ENCODE measurements at regions not wholly inside any gene's neighbourhood (a gene's known extent, or its start where the extent isn't known, plus 50 kb on each side); places are given as distances from the start of the nearest gene placed in this dataset.

GRCh38 chr13:61696676-61697075, 281.0 kb upstream of the PCDH20 start:
- H3K27ac ChIP-seq (ENCODE audit: low read depth): no peak overlapping the region
- WGBS: 41% methylated on average over 5 of the region's 5 CpGs

GRCh38 chr13:61695147-61695546, 279.5 kb upstream of the PCDH20 start:
- no peak overlapping the region for H3K27ac ChIP-seq (ENCODE audit: low read depth)
- 93% methylated on average over 2 of the region's 2 CpGs for WGBS
- H3K4me1 ChIP-seq (ENCODE audit: insufficient read depth): no peaks in the 10 kb centered on the region
- no peak for DNase-seq (ENCODE audit: extremely low spot score)
- H3K4me3 ChIP-seq (ENCODE audit: low read depth, low read length): no peak overlapping the region
- no peaks in the 10 kb centered on the region for H3K36me3 ChIP-seq (ENCODE audit: insufficient read depth)

More at GRCh38 chr13:61696676-61697075, 281.0 kb upstream of the PCDH20 start:
- Histone ChIP-seq H3K4me3 (ENCODE audit: low read depth, low read length) (no peak overlapping the region), H3K36me3 (ENCODE audit: insufficient read depth) (no peaks in the 10 kb centered on the region), H3K4me1 (ENCODE audit: insufficient read depth) (no peaks in the 10 kb centered on the region)
- no peak for DNase-seq (ENCODE audit: extremely low spot score)

GRCh38 chr13:61692691-61693090, 277.0 kb upstream of the PCDH20 start:
- H3K4me3 ChIP-seq (ENCODE audit: low read depth, low read length): no peak overlapping the region
- DNase-seq (ENCODE audit: extremely low spot score): no peak
- no peaks in the 10 kb centered on the region for H3K4me1 ChIP-seq (ENCODE audit: insufficient read depth)
- no peaks in the 10 kb centered on the region for H3K36me3 ChIP-seq (ENCODE audit: insufficient read depth)
- H3K27ac ChIP-seq (ENCODE audit: low read depth): no peak overlapping the region

- Histone ChIP-seq H3K27ac (ENCODE audit: low read depth) (no peak overlapping the region), H3K4me3 (ENCODE audit: low read depth, low read length) (no peak overlapping the region), H3K4me1 (ENCODE audit: insufficient read depth) (no peaks in the 10 kb centered on the region), H3K36me3 (ENCODE audit: insufficient read depth) (no peaks in the 10 kb centered on the region)
- WGBS: 61% methylated on average over 2 of the region's 2 CpGs
- DNase-seq (ENCODE audit: extremely low spot score): no peak
These were observed 270.0 kb upstream of the PCDH20 start for GRCh38 chr13:61685682-61686012.

- H3K4me3 ChIP-seq (ENCODE audit: low read depth, low read length): no peak overlapping the region
- no peaks in the 10 kb centered on the region for H3K36me3 ChIP-seq (ENCODE audit: insufficient read depth)
- DNase-seq (ENCODE audit: extremely low spot score): no peak
- H3K4me1 ChIP-seq (ENCODE audit: insufficient read depth): no peaks in the 10 kb centered on the region
- WGBS: 87% methylated on average over 4 of the region's 4 CpGs
- H3K27ac ChIP-seq (ENCODE audit: low read depth): no peak overlapping the region
These were observed 269.5 kb upstream of the PCDH20 start for GRCh38 chr13:61684976-61685681.

- 37% methylated on average over 4 of the region's 4 CpGs for WGBS
- H3K36me3 ChIP-seq (ENCODE audit: insufficient read depth): no peaks in the 10 kb centered on the region
- H3K4me1 ChIP-seq (ENCODE audit: insufficient read depth): no peaks in the 10 kb centered on the region
- H3K27ac ChIP-seq (ENCODE audit: low read depth): no peak overlapping the region
- H3K4me3 ChIP-seq (ENCODE audit: low read depth, low read length): no peak overlapping the region
- no peak for DNase-seq (ENCODE audit: extremely low spot score)
These were observed 257.1 kb upstream of the PCDH20 start for GRCh38 chr13:61672756-61673155.

GRCh38 chr13:61670384-61671161, 254.9 kb upstream of the PCDH20 start:
- H3K36me3 ChIP-seq (ENCODE audit: insufficient read depth): no peaks in the 10 kb centered on the region
- H3K27ac ChIP-seq (ENCODE audit: low read depth): no peak overlapping the region
- H3K4me1 ChIP-seq (ENCODE audit: insufficient read depth): no peaks in the 10 kb centered on the region
- no peak for DNase-seq (ENCODE audit: extremely low spot score)
- 96% methylated on average over 19 of the region's 19 CpGs for WGBS
- no peak overlapping the region for H3K4me3 ChIP-seq (ENCODE audit: low read depth, low read length)

GRCh38 chr13:61664801-61665705, 249.4 kb upstream of the PCDH20 start:
- 75% methylated on average over 11 of the region's 11 CpGs for WGBS
- DNase-seq (ENCODE audit: extremely low spot score): no peak

GRCh38 chr13:61654481-61654880, 238.8 kb upstream of the PCDH20 start:
- no peak overlapping the region for H3K4me3 ChIP-seq (ENCODE audit: low read depth, low read length)
- no peak overlapping the region for H3K27ac ChIP-seq (ENCODE audit: low read depth)
- DNase-seq (ENCODE audit: extremely low spot score): no peak
- no peaks in the 10 kb centered on the region for H3K36me3 ChIP-seq (ENCODE audit: insufficient read depth)
- no peaks in the 10 kb centered on the region for H3K4me1 ChIP-seq (ENCODE audit: insufficient read depth)
- WGBS: 76% methylated on average over 2 of the region's 2 CpGs

More at GRCh38 chr13:61664801-61665705, 249.4 kb upstream of the PCDH20 start:
- no peak overlapping the region for H3K4me3 ChIP-seq (ENCODE audit: low read depth, low read length)
- no peaks in the 10 kb centered on the region for H3K36me3 ChIP-seq (ENCODE audit: insufficient read depth)
- H3K27ac ChIP-seq (ENCODE audit: low read depth): no peak overlapping the region
- no peaks in the 10 kb centered on the region for H3K4me1 ChIP-seq (ENCODE audit: insufficient read depth)

- no peaks in the 10 kb centered on the region for H3K4me1 ChIP-seq (ENCODE audit: insufficient read depth)
- 43% methylated on average over 2 of the region's 2 CpGs for WGBS
- no peak for DNase-seq (ENCODE audit: extremely low spot score)
- no peaks in the 10 kb centered on the region for H3K36me3 ChIP-seq (ENCODE audit: insufficient read depth)
- H3K27ac ChIP-seq (ENCODE audit: low read depth): no peak overlapping the region
- no peak overlapping the region for H3K4me3 ChIP-seq (ENCODE audit: low read depth, low read length)
These were observed 232.9 kb upstream of the PCDH20 start for GRCh38 chr13:61648547-61648946.

- Histone ChIP-seq H3K36me3 (ENCODE audit: insufficient read depth) (no peaks in the 10 kb centered on the region), H3K27ac (ENCODE audit: low read depth) (no peak overlapping the region), H3K4me1 (ENCODE audit: insufficient read depth) (no peaks in the 10 kb centered on the region), H3K4me3 (ENCODE audit: low read depth, low read length) (no peak overlapping the region)
- DNase-seq (ENCODE audit: extremely low spot score): no peak
These were observed 196.5 kb upstream of the PCDH20 start for GRCh38 chr13:61612192-61612591.

GRCh38 chr13:61608138-61608537, 192.5 kb upstream of the PCDH20 start:
- no peaks in the 10 kb centered on the region for H3K36me3 ChIP-seq (ENCODE audit: insufficient read depth)
- no peak overlapping the region for H3K27ac ChIP-seq (ENCODE audit: low read depth)
- H3K4me3 ChIP-seq (ENCODE audit: low read depth, low read length): no peak overlapping the region
- H3K4me1 ChIP-seq (ENCODE audit: insufficient read depth): no peaks in the 10 kb centered on the region
- WGBS: 76% methylated on average over 3 of the region's 3 CpGs
- no peak for DNase-seq (ENCODE audit: extremely low spot score)

- DNase-seq (ENCODE audit: extremely low spot score): no peak
- WGBS: 61% methylated on average over 3 of the region's 3 CpGs
- no peaks in the 10 kb centered on the region for H3K36me3 ChIP-seq (ENCODE audit: insufficient read depth)
- no peak overlapping the region for H3K4me3 ChIP-seq (ENCODE audit: low read depth, low read length)
- no peak overlapping the region for H3K27ac ChIP-seq (ENCODE audit: low read depth)
- H3K4me1 ChIP-seq (ENCODE audit: insufficient read depth): no peaks in the 10 kb centered on the region
These were observed 184.8 kb upstream of the PCDH20 start for GRCh38 chr13:61600360-61601033.
